ENCODE measurements at regions not wholly inside any gene's neighbourhood (a gene's known extent, or its start where the extent isn't known, plus 50 kb on each side); places are given as distances from the start of the nearest gene placed in this dataset.

- Histone ChIP-seq H3K4me3 (ENCODE audit: extremely low read depth in 1 of 4, insufficient read depth in 2 of 4, low read depth in 3 of 4, low read length in 4 of 4) (no peak overlapping the region), H3K4ac (replicated peaks; ENCODE audit: insufficient read length, low read depth, low read length) (no peak overlapping the region), H3K23ac (ENCODE audit: insufficient read length) (no peak overlapping the region), H3K9ac (replicated peaks in 1 of 4; ENCODE audit: extremely low read depth in 1 of 4, low read depth in 3 of 4, low read length in 3 of 4) (no peak overlapping the region), H2BK120ac (replicated peaks; ENCODE audit: low read depth, low read length) (no peak overlapping the region), H3K14ac (ENCODE audit: insufficient read length) (no peak overlapping the region), H4K5ac (ENCODE audit: insufficient read length, low read depth, low read length) (no peak overlapping the region), H2BK20ac (ENCODE audit: low read length) (no peak overlapping the region), H2AFZ (ENCODE audit: low read length) (no peak overlapping the region), H4K20me1 (replicated peaks in 1 of 2; ENCODE audit: control insufficient read depth in 1 of 2, insufficient read depth in 2 of 2, low read length in 2 of 2) (no peaks in the 10 kb centered on the region), H3K27me3 (replicated peaks in 1 of 4; ENCODE audit: control insufficient read depth in 3 of 4, extremely low read depth in 1 of 4, insufficient read depth in 3 of 4, low read length in 3 of 4) (no peaks in the 10 kb centered on the region), H4K91ac (replicated peaks; ENCODE audit: insufficient read length, low read length) (no peak overlapping the region), H4K8ac (ENCODE audit: extremely low read depth, insufficient read depth, low read length) (no peak overlapping the region), H3K9me3 (ENCODE audit: insufficient read depth in 2 of 2, low read depth in 1 of 2, low read length in 1 of 2) (no peaks in the 10 kb centered on the region), H2BK5ac (ENCODE audit: low read depth, low read length) (no peak overlapping the region), H3K18ac (ENCODE audit: extremely low read depth, low read length) (no peak overlapping the region), H3K56ac (replicated peaks; ENCODE audit: insufficient read length, low read depth, low read length) (no peak overlapping the region), H3K79me2 (ENCODE audit: control insufficient read depth in 1 of 2, insufficient read depth in 2 of 2, low read length in 2 of 2) (no peaks in the 10 kb centered on the region), H3K36me3 (ENCODE audit: control insufficient read depth in 2 of 4, insufficient read depth in 4 of 4, low read length in 3 of 4) (no peaks in the 10 kb centered on the region), H2AK5ac (ENCODE audit: low read depth, low read length) (no peak overlapping the region), H2BK15ac (ENCODE audit: low read length) (no peak overlapping the region), H3K27ac (ENCODE audit: low read depth, low read length) (no peak overlapping the region), H3K23me2 (ENCODE audit: low read depth, low read length) (no peaks in the 10 kb centered on the region), H3K79me1 (ENCODE audit: low read depth, low read length) (no peaks in the 10 kb centered on the region), H3K4me1 (replicated peaks in 1 of 4; ENCODE audit: control insufficient read depth in 3 of 4, insufficient read depth in 4 of 4, low read length in 3 of 4) (no peaks in the 10 kb centered on the region), H3K4me2 (ENCODE audit: insufficient read depth in 1 of 2, low read depth in 2 of 2, low read length in 2 of 2) (no peak overlapping the region), H2BK12ac (ENCODE audit: low read depth, low read length) (no peak overlapping the region)
- POLR2A ChIA-PET (ENCODE audit: partially characterized antibody) = no interaction called here
- CTCF ChIA-PET (ENCODE audit: partially characterized antibody) = interaction anchor here (1.0 to 1.5 kb wide), 2 partner anchors 11 to 26 kb away, joined by 3 read pairs; no protein-coding TSS in a partner anchor
- WGBS, 2 experiments (ENCODE audit: extremely low coverage in 1 of 2, insufficient coverage in 1 of 2, insufficient read length in 1 of 2, insufficient replicate concordance in 2 of 2, low coverage in 1 of 2, low lambda C conversion rate in 2 of 2, missing lambda C conversion rate in 1 of 2) = 91% methylated on average over 3 of the region's 3 CpGs; no CpG with 5 or more reads in 1 of the 2 experiments
- FAIRE-seq (no peak), DNase-seq (ENCODE audit: low read depth in 1 of 2, low spot score in 2 of 2) (no peak)
- no peak for TF ChIP-seq POLR2AphosphoS5 (IDR thresholded peaks at IDR 0.05; ENCODE audit: low read depth, low read length)
- no peak for TF ChIP-seq SRF (IDR thresholded peaks at IDR 0.05; ENCODE audit: low read depth, low read length)
- no peak for TF ChIP-seq RFX5 (IDR thresholded peaks at IDR 0.05; ENCODE audit: borderline replicate concordance, low read depth, low read length)
- TF ChIP-seq BACH1 (IDR thresholded peaks at IDR 0.05; ENCODE audit: low read length) = no peak
- TF ChIP-seq BCL11A (IDR thresholded peaks at IDR 0.05; ENCODE audit: low read depth in 2 of 2, low read length in 2 of 2) = no peak
- no peak for TF ChIP-seq ZNF274 (IDR thresholded peaks at IDR 0.05; ENCODE audit: borderline replicate concordance, extremely low read depth, low read length)
- TF ChIP-seq FOSL1 (IDR thresholded peaks at IDR 0.05; ENCODE audit: insufficient read depth, low read depth, low read length) = no peak
- TF ChIP-seq CHD1 (IDR thresholded peaks at IDR 0.05; ENCODE audit: low read depth, low read length) = no peak
- no peak for TF ChIP-seq EP300 (IDR thresholded peaks at IDR 0.05; ENCODE audit: borderline replicate concordance in 1 of 2, low read depth in 2 of 2, low read length in 2 of 2)
- TF ChIP-seq CTCF (IDR thresholded peaks at IDR 0.05; ENCODE audit: control extremely low read depth in 1 of 3, insufficient read depth in 1 of 3, low read depth in 1 of 3, low read length in 3 of 3) = no peak
- TF ChIP-seq CBX5 (IDR thresholded peaks at IDR 0.05; ENCODE audit: low read depth, low read length) = no peak
- no peak for TF ChIP-seq CHD2 (IDR thresholded peaks at IDR 0.05; ENCODE audit: low read length)
- TF ChIP-seq CTBP2 (IDR thresholded peaks at IDR 0.05; ENCODE audit: borderline replicate concordance, insufficient read depth, insufficient read length, low read length) = no peak
These were observed 208.0 kb upstream of the ANKH start for GRCh38 chr5:15079566-15079965.

Measured in H1 (cell line).